NT2/D1 (cell line): ENCODE measurements at regions not wholly inside any gene's neighbourhood (a gene's known extent, or its start where the extent isn't known, plus 50 kb on each side); places are given as distances from the start of the nearest gene placed in this dataset.
"Not testable (repeated sequence)": the region's sequence is repeated elsewhere in the genome, so short reads cannot be mapped to it uniquely, and the experiment has no call there.

Experiments used
- SUZ12 ChIP-seq: IDR thresholded peaks from 2 replicates; pipeline ENCODE4 v1.6.1; 2011; ENCODE audit not compliant: insufficient read length, insufficient read depth; ENCODE audit errors: extremely low read depth
- YY1 ChIP-seq: IDR thresholded peaks from 2 replicates; pipeline ENCODE4 v1.6.1; 2011; ENCODE audit not compliant: insufficient read length, insufficient read depth

- TF ChIP-seq SUZ12, YY1: not testable (repeated sequence)
These were observed 53.8 kb upstream of the PLCXD1 start for GRCh38 chrX:227396-227795.
